DMS 273 (cell line): ENCODE measurements at regions not wholly inside any gene's neighbourhood (a gene's known extent, or its start where the extent isn't known, plus 50 kb on each side); places are given as distances from the start of the nearest gene placed in this dataset.

ENCODE experiments used
- DNase-seq: peaks from one replicate; lab custom pipeline; 2025; ENCODE audit not compliant: unreplicated experiment; lab: John Stamatoyannopoulos, UW

GRCh38 chr2:223368481-223368880 is 233.7 kb downstream of the SCG2 start:
- no peak for DNase-seq

GRCh38 chr2:223369889-223370288 is 232.3 kb downstream of the SCG2 start:
- DNase-seq, result no peak

DNA sequence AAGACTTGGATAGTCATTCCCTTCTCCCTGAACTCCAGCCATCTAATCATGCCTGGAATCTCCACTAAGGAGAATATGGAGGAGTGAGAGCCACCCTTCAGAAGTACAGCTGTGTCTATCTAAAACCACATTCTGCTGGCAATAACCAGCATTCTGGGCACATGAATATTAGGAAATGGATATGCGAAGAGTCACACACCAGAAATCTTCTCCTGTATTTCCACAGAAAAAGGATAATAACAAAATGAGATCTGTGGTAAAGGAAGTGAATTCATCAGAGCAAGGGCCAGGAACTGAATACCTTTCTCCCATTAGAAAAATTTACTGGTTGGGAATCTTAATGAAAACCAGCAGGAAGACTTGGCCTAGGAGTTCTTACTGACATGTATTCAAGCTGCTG is 218.8 kb downstream of the SCG2 start:
- no peak for DNase-seq

DNA sequence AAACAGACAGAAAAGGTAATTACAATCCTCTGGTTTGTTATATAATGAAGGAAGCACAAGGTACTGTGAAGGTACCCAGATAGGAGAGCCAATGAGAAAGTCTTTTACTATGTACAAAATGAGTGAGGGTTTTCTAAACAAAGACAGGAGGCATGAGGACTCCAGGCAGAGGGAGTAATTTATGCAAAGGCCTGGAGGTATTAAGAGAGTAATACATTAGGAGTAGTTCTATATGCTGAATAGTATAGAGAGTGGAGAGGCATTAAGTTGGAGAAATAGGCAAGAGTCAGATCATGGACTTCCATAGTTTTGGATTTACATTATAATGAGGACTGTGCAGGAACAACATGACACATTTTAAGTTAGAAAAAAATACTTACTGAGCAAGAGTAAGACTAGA is 216.0 kb downstream of the SCG2 start:
- no peak for DNase-seq

- DNase-seq, result no peak
Measured at GRCh38 chr2:223386984-223387383, 215.2 kb downstream of the SCG2 start.

- DNase-seq, result no peak
Measured at GRCh38 chr2:223389624-223390023, 212.5 kb downstream of the SCG2 start.

GRCh38 chr2:223396993-223397392 is 205.2 kb downstream of the SCG2 start:
- DNase-seq, result no peak

DNA sequence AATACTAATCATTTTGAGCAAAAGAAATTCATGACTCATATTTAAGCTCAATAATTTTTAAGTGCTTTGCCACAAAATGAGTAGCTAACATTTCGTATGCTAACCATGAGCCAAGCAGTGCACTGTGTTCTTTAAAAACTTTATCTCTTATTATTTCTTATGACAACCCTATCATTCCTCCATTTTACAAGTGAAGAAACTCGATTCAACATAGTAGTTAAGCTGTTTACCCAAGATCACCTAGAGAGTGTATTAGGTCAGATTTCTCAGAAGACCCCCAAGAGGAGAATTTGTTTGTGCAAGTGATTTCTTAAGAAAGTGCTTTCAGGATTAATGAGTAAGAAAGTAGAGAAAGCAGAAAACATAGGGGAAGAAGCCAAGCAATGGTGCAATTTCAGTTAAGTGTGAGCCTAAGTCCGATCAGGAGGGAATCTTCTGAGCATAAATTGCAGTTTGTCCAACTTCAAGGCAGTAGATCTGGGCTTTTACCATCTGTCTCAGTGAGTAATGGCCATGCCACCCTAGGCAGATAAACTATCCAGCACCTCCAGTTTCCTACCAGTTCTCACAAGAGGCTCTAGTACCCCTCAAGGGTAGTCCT is 202.7 kb downstream of the SCG2 start:
- no peak for DNase-seq

- DNase-seq, result no peak
Measured at GRCh38 chr2:223404616-223405015, 197.5 kb downstream of the SCG2 start.

- DNase-seq, result no peak
Measured at GRCh38 chr2:223414646-223415045, 187.5 kb downstream of the SCG2 start.

DNA sequence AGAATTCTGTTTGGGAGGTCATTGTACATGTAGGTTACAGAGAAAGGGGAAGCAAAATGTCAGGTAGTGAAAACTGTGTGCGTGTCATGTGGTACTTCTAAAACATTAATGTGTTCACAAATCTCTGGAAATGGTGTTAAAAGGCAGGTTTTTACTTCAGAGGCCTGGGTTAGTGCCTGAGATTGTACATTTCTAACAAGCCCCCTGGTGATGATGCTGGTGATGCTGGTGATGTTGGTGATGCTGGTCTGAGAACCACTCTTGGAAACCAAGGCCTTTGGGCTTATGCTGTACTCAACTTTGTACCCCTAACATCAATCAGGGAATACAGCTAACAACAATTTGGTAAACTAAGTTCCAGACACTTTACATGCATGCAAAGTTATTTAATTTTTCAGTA is 187.1 kb downstream of the SCG2 start:
- DNase-seq, result no peak

DNA sequence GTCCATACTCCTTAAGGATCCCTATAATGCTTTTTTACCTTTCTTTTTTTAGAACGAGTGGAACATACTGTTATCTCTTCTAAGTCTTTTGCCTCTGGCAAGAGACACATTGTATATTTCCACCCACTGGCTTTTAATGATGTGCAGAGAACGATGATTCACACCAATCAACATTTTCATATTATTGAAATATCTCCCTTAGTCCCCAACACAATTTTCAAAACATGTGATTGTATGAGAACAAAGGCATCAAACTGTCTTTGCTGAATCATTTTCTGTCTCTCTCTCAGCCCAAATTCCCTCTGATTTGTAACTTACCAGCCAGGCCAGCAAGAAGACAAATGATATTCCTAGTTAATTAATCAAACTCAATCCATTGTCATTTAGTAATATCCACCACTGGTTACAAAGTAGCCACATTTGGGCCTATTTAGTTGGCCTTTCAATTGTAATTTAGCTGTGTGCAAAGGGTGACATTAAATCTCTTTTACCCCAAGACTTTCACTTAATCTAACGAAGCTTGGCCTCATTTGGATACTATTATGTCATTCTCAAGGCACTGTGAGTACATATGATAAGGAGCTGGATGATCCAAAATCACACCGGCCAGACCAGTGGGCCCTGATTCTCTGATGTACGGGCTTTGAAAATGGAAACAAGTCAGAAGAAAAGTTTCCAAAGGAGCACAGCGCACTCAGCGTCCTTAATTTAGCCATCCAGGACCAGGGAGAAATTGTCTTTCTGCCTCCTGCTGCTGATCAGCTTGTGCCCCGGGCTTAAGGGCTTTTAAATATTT is 185.1 kb downstream of the SCG2 start:
- no peak for DNase-seq

DNA sequence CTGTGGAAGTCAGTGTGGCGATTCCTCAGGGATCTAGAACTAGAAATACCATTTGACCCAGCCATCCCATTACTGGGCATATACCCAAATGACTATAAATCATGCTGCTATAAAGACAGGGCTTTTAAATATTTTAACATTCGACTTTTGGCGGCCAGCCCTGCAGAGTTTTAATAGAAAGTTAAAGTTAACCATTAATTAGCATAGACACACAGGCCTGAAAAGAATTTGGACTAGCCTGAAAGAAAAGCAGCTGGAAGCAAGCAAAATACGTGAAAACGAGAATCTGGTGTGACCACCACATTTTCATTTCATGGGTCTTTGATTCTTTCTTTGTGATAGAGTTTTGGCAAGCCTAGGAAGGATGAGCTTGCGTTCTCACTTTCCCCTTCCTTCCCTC is 184.0 kb downstream of the SCG2 start:
- DNase-seq, result peak; percentile 1

- DNase-seq, result no peak
Measured at GRCh38 chr2:223418604-223419199, 183.5 kb downstream of the SCG2 start.

GRCh38 chr2:223420048-223420447 is 182.1 kb downstream of the SCG2 start:
- DNase-seq, result no peak

- no peak for DNase-seq
Measured at GRCh38 chr2:223431479-223431878, 170.7 kb downstream of the SCG2 start.

DNA sequence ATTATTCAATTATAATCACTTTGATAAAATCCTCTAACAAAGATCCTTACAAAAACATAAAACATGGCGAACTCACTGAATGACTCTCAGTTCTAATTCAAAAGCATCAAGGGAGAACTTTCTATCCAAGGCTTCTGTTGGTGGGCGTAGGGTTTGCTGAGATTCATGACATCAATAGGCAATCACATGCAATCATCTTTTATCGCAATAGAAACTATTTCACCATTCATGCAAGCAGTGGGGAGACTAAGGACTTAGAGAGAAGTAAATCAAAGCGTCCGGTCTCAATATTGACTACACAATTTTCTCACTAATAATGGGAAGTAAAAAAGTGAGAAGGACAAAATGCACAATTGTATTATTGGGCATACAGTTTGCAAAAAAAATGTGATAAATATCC is 168.7 kb downstream of the SCG2 start:
- no peak for DNase-seq

DNA sequence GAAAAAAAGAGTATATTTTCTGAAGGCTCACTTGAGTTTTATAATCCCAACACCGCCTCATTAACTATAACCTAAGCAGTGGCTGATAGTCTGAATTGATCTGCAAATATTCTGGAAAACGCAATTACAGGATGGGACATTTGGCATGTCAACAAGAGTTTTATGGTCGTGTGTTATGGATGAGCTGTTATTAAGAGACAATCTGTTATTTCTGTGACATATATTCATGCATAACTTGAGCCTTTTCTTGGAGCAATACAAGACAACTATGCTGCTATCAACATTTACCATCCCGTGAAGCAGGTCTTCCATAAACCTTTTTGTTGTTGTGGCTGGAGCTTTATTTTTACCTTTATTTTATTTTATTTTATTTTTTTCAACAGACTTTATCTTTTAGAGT is 164.4 kb downstream of the SCG2 start:
- no peak for DNase-seq

- no peak for DNase-seq
Measured at GRCh38 chr2:223439184-223439583, 163.0 kb downstream of the SCG2 start.

DNA sequence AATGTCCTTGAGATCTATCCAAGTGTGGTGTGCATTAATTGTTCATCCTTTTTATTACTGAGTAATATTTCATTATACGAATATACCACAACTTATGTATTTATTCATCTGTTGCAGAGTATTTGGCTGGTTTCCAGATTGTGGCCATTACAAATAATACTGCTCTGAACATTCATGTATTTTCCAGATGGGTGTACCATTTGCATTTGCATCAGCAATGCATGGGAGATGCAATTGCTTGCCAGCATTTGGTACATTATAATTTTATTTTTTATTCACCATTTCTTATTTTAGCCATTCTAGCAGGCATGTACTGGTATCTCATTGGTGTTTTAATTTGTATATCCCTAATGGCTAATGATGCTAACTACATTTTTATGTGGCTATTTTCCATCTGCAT is 162.4 kb downstream of the SCG2 start:
- DNase-seq, result no peak

GRCh38 chr2:223442847-223443246 is 159.3 kb downstream of the SCG2 start:
- no peak for DNase-seq

- DNase-seq, result no peak
Measured at GRCh38 chr2:223450246-223450645, 151.9 kb downstream of the SCG2 start.
